KOPT-K1 (cell line): ENCODE measurements at regions not wholly inside any gene's neighbourhood (a gene's known extent, or its start where the extent isn't known, plus 50 kb on each side); places are given as distances from the start of the nearest gene placed in this dataset.

Experiments
- H3K27ac ChIP-seq: fragments of 200-600 bp; sonication (generic); 2 replicates; pipeline ENCODE4 v1.5.1; 2016; ENCODE audit warnings: antibody characterized with exemption, mild to moderate bottlenecking, low read depth, low read length; ENCODE audit not compliant: poor library complexity, severe bottlenecking
- H3K36me3 ChIP-seq: fragments of 200-600 bp; sonication (generic); 2 replicates; pipeline ENCODE4 v1.5.1; 2017; ENCODE audit warnings: antibody characterized with exemption, mild to moderate bottlenecking, low read length, moderate library complexity; ENCODE audit not compliant: insufficient read depth
- H3K9me3 ChIP-seq: fragments of 200-600 bp; sonication (generic); 2 replicates; pipeline ENCODE4 v1.5.1; 2017; ENCODE audit warnings: antibody characterized with exemption, low read length, mild to moderate bottlenecking; ENCODE audit not compliant: insufficient read depth, poor library complexity, severe bottlenecking

DNA sequence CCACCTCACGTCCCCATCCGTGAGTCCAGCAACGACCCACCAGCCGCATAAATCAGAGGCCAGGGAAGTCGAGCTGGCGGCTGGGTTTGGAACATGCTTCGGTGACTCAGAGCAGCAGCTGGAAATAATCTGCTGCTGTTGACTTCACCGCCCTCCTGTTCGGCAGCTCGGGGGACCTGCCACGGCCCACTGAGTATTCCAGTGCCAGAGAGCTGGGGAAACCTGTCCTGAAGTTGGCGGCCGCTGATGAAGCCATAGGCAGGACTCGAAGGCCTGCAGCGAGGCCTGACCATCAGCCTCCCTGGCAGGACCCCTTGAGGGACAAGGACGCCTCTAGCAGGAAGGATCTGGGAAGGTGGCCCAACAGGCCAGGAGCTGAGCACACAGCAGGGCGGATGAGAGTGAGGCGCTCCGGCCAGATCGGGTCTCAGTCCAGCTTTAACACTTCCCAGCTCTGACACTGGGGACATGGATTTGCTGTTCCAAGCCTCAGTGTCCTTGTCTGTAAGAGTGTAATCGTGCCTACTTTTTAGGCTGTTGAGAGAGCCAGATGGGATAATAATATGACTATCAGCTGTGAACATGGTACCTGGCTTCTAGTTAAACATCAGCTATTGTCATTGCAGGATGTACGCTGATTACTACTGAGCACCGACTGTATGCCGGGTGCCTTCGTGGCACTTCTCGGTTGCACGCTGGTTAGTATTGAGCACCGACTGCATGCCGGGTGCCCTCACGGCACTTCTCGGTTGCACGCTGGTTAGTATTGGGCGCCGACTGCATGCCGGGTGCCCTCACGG, 50.4 kb upstream of the CIBAR2 start:
- Histone ChIP-seq H3K27ac (no peak overlapping the region), H3K9me3 (no peaks in the 10 kb centered on the region), H3K36me3 (no peaks in the 10 kb centered on the region)

GRCh38 chr16:85163278-85164112, 51.2 kb upstream of the CIBAR2 start:
- H3K9me3 ChIP-seq: no peaks in the 10 kb centered on the region
- no peak overlapping the region for H3K27ac ChIP-seq
- H3K36me3 ChIP-seq: no peaks in the 10 kb centered on the region

DNA sequence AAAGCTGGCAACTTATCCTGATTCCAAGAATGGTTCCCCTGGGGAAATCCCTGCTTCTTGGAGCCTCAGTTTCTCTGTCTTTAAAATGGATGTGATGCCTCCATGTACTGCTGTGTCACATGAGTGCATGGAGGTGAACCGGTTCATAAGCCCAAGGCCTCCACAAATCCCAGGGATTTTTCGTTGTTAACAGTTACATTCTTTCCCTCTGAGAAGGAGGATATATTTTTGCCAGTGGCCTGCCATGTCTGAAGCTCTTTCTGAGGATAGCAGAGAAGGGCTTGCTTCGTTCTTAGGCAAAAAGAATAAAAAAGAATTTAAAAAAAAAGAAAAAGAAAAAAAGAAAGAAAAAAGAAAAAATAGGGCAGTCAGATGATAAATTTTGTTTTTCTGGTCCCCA, 52.2 kb upstream of the CIBAR2 start:
- no peaks in the 10 kb centered on the region for H3K9me3 ChIP-seq
- H3K36me3 ChIP-seq: no peaks in the 10 kb centered on the region
- no peak overlapping the region for H3K27ac ChIP-seq

DNA sequence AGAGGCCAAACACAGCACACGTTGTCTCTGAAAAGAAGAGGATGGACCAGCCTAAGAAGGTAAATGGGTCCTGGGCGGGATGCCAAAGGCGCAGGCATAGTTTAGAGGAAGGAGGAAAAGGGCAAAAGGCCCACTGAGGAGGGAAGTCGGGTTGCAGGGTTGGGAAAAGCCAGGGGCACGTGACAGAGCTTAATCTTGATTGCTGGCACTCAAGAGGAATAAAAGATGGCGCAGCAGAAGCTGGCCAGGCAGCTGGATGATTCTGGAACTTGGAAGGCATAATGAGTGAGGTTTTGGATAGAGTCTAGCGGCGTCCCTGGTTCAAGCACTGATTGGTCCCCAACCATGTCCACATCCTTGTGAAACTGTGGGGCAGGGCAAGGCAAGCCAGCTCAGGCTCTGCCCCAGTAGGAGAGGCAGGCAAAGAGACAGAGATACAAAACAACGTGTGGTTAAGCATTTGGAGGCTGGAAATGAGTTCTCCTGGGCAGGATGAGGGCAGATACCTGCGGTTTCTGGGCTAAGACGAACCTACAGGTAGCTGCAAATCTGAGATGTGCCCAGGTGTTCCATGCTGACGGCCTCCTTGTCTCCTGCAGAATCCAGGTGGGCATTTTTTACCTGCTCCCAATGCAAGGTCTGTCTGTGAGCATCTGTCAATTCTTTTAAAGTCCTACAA, 52.7 kb upstream of the CIBAR2 start:
- H3K27ac ChIP-seq: no peak overlapping the region
- H3K36me3 ChIP-seq: no peaks in the 10 kb centered on the region
- H3K9me3 ChIP-seq: no peaks in the 10 kb centered on the region

DNA sequence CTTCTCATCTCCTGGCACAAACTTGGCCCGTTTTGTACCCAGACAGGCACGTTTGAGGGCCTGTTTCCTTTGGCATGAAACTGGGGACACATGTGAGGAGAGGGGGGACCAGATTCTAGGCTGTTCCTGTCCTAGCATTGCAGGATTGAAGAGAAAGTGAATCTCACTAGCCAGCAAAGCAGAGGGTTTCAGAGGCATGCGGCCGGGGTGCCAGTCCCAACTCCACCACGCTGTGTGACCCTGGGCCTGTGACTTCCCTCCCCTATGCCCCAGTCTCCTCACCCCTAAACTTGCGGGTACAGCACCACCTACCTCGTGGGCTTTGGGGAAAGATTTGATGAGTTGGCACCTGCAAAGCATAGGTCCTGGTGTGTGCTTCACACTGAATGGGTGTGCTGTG, 53.5 kb upstream of the CIBAR2 start:
- no peaks in the 10 kb centered on the region for H3K36me3 ChIP-seq
- no peak overlapping the region for H3K27ac ChIP-seq
- no peaks in the 10 kb centered on the region for H3K9me3 ChIP-seq

GRCh38 chr16:85166281-85166680, 54.0 kb upstream of the CIBAR2 start:
- H3K9me3 ChIP-seq: no peaks in the 10 kb centered on the region
- H3K27ac ChIP-seq: no peak overlapping the region
- no peaks in the 10 kb centered on the region for H3K36me3 ChIP-seq

- no peaks in the 10 kb centered on the region for H3K9me3 ChIP-seq
- H3K36me3 ChIP-seq: no peaks in the 10 kb centered on the region
- no peak overlapping the region for H3K27ac ChIP-seq
Observed at GRCh38 chr16:85166699-85167588, 54.7 kb upstream of the CIBAR2 start.

- Histone ChIP-seq H3K27ac (no peak overlapping the region), H3K36me3 (no peaks in the 10 kb centered on the region), H3K9me3 (no peaks in the 10 kb centered on the region)
Observed at GRCh38 chr16:85167589-85168537, 55.6 kb upstream of the CIBAR2 start.

DNA sequence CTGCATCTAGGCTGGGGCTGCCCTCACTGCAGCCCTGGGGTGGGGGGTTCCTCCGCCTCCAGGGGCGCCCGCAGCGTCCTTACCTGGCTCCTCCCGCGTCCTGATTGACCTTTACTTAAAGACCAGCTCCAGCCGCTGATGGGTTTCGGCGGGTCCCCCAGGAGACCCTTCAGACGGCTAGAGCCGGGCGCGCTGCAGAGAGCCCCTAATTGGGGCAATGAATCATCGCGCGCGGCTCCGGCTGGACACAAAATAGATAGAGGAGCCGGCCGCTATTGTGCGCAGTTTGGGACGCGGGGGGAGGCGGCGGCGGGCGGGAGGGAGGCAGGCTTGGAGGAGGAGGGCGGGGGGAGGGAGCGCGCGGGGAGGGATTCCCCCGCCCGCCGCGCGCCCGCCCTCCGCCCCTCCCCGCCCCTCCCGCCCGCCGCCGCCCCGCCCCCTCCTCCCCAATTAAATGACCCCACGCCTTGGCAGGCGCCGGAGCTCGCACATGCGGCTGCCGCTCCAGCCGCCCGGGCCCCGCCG, 56.5 kb upstream of the CIBAR2 start:
- no peaks in the 10 kb centered on the region for H3K36me3 ChIP-seq
- no peaks in the 10 kb centered on the region for H3K9me3 ChIP-seq
- no peak overlapping the region for H3K27ac ChIP-seq

DNA sequence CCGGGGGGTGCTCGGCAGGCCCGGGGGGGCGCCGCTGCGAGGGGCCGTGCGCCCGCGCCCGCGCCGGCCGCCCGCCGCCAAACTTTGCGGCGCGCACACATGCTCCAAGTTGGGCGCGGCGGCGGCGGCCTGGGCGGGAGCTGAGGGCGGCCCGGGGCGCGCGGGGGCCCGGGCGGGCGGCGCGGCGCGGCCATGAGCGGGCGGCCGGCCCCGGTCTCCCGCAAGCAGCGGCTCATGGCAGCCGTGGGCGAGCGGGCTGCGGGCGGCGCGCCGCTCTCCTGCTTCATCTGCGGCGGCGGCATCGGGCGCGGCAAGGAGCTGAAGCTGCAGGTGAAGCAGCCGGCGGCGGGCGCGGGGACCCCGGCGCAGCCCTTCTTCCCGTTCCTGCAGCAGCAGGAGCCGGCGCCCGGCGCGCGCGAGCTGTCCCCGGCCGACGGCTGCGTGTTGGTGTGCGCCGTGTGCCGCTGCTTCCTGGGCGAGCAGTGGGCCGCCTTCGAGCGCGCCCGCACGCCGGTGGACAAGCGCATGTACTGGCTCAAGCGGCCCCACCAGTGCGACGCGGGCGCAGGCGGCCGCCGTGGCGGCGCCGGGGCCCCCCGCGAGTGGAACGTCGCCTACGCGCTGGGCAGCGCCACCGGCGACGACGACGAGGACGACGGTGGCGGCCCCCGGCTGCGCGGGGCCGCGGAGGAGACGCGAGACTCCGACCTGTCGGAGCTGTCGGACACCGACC, 57.2 kb upstream of the CIBAR2 start:
- Histone ChIP-seq H3K9me3 (no peaks in the 10 kb centered on the region), H3K27ac (no peak overlapping the region), H3K36me3 (no peaks in the 10 kb centered on the region)

- H3K27ac ChIP-seq: no peak overlapping the region
Observed at GRCh38 chr16:85170066-85170491, 57.8 kb upstream of the CIBAR2 start.

DNA sequence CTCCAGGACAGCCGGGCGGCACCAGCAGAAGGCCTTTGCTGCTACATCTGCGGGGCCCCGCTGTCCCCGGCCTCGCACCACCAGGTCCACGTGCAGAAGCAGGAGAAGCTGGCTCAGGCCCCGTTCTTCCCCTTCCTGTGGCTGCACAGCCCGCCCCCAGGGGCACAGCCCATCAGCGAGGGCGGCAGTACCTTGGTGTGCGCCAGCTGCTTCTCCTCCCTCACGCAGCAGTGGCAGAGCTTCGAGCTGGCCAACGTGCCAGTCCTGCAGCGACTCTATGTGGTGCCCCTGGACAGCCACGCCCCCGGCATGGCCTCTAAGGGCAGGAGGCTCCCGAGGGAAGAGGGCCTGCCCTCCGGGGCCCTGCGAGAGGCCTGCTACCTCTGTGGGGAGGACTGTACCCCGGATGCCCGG, 58.3 kb upstream of the CIBAR2 start:
- H3K36me3 ChIP-seq: no peaks in the 10 kb centered on the region
- H3K27ac ChIP-seq: no peak overlapping the region
- H3K9me3 ChIP-seq: no peaks in the 10 kb centered on the region

More at GRCh38 chr16:85170066-85170491, 57.8 kb upstream of the CIBAR2 start:
- Histone ChIP-seq H3K36me3 (no peaks in the 10 kb centered on the region), H3K9me3 (no peaks in the 10 kb centered on the region)
